Thyroid gland (tissue), 4 donors: ENCODE measurements at regions not wholly inside any gene's neighbourhood (a gene's known extent, or its start where the extent isn't known, plus 50 kb on each side); places are given as distances from the start of the nearest gene placed in this dataset.
"Not testable (repeated sequence)": the region's sequence is repeated elsewhere in the genome, so short reads cannot be mapped to it uniquely, and the experiment has no call there.

ENCODE experiments used
- CTCF ChIP-seq, 6 experiments: fragments of 200-600 bp in 3 of 6; fragments of 450-650 bp in 3 of 6; sonication (generic) in 3 of 6; IDR thresholded peaks; one replicate each; pipeline ENCODE4 v1.5.1; 2016 to 2019; ENCODE audit warnings: antibody characterized with exemption in 6 of 6, mild to moderate bottlenecking in 2 of 6, inconsistent platforms in 1 of 6, moderate library complexity in 1 of 6
- POLR2A ChIP-seq, 2 donors: fragments of 450-650 bp; IDR thresholded peaks; one replicate each; pipeline ENCODE4 v1.6.1; 2017; ENCODE audit warnings: antibody characterized with exemption in 2 of 2, mild to moderate bottlenecking in 2 of 2, moderate library complexity in 1 of 2

GRCh38 chr6:170213637-170214018 lies 77.2 kb downstream of the DLL1 start:
- not testable (repeated sequence) for TF ChIP-seq POLR2A, CTCF (IDR thresholded peaks at IDR 0.05)
